IgD-negative memory B cell (primary cell): ENCODE measurements at regions not wholly inside any gene's neighbourhood (a gene's known extent, or its start where the extent isn't known, plus 50 kb on each side); places are given as distances from the start of the nearest gene placed in this dataset.
A peak's percentile ranks its signal among the peaks of the same experiment; 100 is the strongest.
"Not testable (repeated sequence)": the region's sequence is repeated elsewhere in the genome, so short reads cannot be mapped to it uniquely, and the experiment has no call there.

Experiments
- H3K27ac Mint-ChIP-seq, 3 donors: one replicate each; pipeline ENCODE4 v1.8.0; 2020 to 2022; ENCODE audit warnings: mild to moderate bottlenecking in 3 of 3, mixed read lengths in 3 of 3, moderate library complexity in 1 of 3
- H3K27me3 Mint-ChIP-seq: one replicate; pipeline ENCODE4 v1.8.0; 2021; ENCODE audit warnings: mixed read lengths
- H3K36me3 Mint-ChIP-seq: one replicate; pipeline ENCODE4 v1.8.0; 2020; ENCODE audit warnings: mild to moderate bottlenecking, mixed read lengths
- H3K4me1 Mint-ChIP-seq, 3 donors: one replicate each; pipeline ENCODE4 v1.8.0; 2020 to 2022; ENCODE audit warnings: mixed read lengths in 3 of 3, mild to moderate bottlenecking in 1 of 3
- H3K4me3 Mint-ChIP-seq, 4 donors: one replicate each; pipeline ENCODE4 v1.8.0; 2020 to 2022; ENCODE audit warnings: mild to moderate bottlenecking in 4 of 4, mixed read lengths in 4 of 4, moderate library complexity in 3 of 4
- H3K9me3 Mint-ChIP-seq, 3 donors: one replicate each; pipeline ENCODE4 v1.8.0; 2020 to 2021; ENCODE audit warnings: mixed read lengths in 3 of 3, mild to moderate bottlenecking in 1 of 3

- H3K27me3 Mint-ChIP-seq = no peaks in the 10 kb centered on the region
- peak overlapping the region in 1 of 4 donors; percentile 28 for H3K4me3 Mint-ChIP-seq
- H3K4me1 Mint-ChIP-seq = no peaks in the 10 kb centered on the region
- H3K9me3 Mint-ChIP-seq = no peaks in the 10 kb centered on the region
- no peaks in the 10 kb centered on the region for H3K36me3 Mint-ChIP-seq
- H3K27ac Mint-ChIP-seq = peak overlapping the region in 1 of 3 donors; percentile 71
These were observed 357.0 kb downstream of the TMEM121 start for GRCh38 chr14:105883066-105884005.

- H3K36me3 Mint-ChIP-seq, H3K27ac Mint-ChIP-seq, H3K9me3 Mint-ChIP-seq, H3K27me3 Mint-ChIP-seq, H3K4me1 Mint-ChIP-seq: not testable (repeated sequence)
- H3K4me3 Mint-ChIP-seq = peak overlapping the region in 3 of 4 donors; percentile 50 to 82 (median 72)
These were observed 357.9 kb downstream of the TMEM121 start for GRCh38 chr14:105884192-105884807.

- Mint-ChIP-seq H3K4me3 (peak overlapping the region; percentile 72 to 86 (median 78)), H3K36me3 (no peaks in the 10 kb centered on the region), H3K27me3 (no peaks in the 10 kb centered on the region), H3K9me3 (no peaks in the 10 kb centered on the region), H3K4me1 (no peaks in the 10 kb centered on the region), H3K27ac (no peak overlapping the region)
These were observed 358.5 kb downstream of the TMEM121 start for GRCh38 chr14:105884808-105885281.

DNA sequence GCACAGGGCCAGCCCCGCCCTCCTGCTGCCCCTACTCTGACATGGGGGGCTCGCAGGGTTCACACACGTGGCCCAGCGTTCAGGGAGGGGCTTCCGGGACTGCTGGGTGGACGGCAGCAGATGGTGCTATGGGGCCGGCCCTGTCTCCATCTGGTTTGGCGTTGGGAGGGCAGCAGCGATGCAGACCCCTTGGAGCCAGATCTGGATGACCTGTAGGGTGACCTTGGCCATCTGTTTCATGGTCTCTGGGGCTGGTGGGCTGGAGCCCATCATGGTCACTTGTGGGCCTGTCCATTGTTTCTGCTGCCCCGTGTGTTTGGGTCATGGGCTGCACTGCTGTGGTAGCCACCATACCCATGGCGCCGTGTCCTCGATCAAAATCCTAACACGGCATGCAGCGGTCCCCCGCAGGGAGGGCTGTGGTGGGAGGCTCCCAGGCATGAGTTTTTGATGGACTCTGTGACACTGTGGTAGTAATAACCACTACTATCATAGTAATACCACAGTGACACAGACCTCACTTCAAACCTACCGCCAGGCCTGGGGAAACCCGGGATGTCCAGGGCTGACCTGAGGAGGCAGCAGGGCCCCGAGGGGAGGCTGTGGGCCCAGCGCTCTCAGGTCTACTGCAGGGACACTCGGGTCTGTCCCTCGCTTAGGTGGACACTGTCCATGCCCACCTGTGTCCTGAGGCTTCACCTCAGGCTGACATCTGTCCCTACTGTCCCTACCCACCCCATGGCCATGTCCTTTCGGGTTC lies 359.4 kb downstream of the TMEM121 start:
- Mint-ChIP-seq H3K36me3 (no peaks in the 10 kb centered on the region), H3K9me3 (no peaks in the 10 kb centered on the region), H3K27ac (no peak overlapping the region), H3K4me3 (peak overlapping the region; percentile 20 to 72 (median 58)), H3K4me1 (no peaks in the 10 kb centered on the region), H3K27me3 (no peaks in the 10 kb centered on the region)

GRCh38 chr14:105886791-105887191 lies 360.4 kb downstream of the TMEM121 start:
- not testable (repeated sequence) for H3K9me3 Mint-ChIP-seq, H3K4me1 Mint-ChIP-seq, H3K27me3 Mint-ChIP-seq, H3K36me3 Mint-ChIP-seq
- peak overlapping the region in 2 of 4 donors; percentile 71 to 92 for H3K4me3 Mint-ChIP-seq
- H3K27ac Mint-ChIP-seq = peak overlapping the region in 1 of 3 donors; percentile 80

GRCh38 chr14:105887692-105888091 lies 361.3 kb downstream of the TMEM121 start:
- Mint-ChIP-seq H3K9me3 (no peaks in the 10 kb centered on the region), H3K27me3 (no peaks in the 10 kb centered on the region), H3K4me1 (no peaks in the 10 kb centered on the region), H3K27ac (peak overlapping the region in 1 of 3 donors; percentile 80), H3K36me3 (no peaks in the 10 kb centered on the region), H3K4me3 (peak overlapping the region in 3 of 4 donors; percentile 71 to 92 (median 86))

DNA sequence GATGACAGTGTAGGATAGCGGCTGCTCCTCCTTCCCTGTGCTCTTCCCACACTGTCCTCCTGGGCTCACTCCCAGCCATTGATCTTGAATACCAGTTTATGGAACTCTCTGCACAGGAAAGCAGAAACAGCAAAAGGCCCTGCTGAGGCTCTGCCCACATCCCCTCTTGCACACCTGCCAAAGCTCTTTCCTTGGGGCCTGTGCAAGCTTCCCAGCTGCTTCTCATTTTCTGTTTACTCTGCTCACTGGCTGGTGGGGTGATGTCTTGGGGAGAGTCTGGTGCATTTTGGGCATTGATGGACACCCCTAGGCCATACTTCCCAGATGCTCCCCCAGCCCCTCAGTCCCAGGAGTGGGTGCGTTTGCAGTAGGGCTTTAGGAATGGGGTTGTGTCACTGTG lies 361.8 kb downstream of the TMEM121 start:
- H3K9me3 Mint-ChIP-seq = no peaks in the 10 kb centered on the region
- peak overlapping the region in 3 of 4 donors; percentile 62 to 92 (median 86) for H3K4me3 Mint-ChIP-seq
- no peaks in the 10 kb centered on the region for H3K27me3 Mint-ChIP-seq
- peak overlapping the region in 1 of 3 donors; percentile 80 for H3K27ac Mint-ChIP-seq
- H3K4me1 Mint-ChIP-seq = no peaks in the 10 kb centered on the region
- H3K36me3 Mint-ChIP-seq = no peaks in the 10 kb centered on the region

- Mint-ChIP-seq H3K36me3 (no peaks in the 10 kb centered on the region), H3K27ac (peak overlapping the region in 1 of 3 donors; percentile 63), H3K27me3 (no peaks in the 10 kb centered on the region), H3K4me3 (peak overlapping the region in 3 of 4 donors; percentile 70 to 92 (median 78)), H3K9me3 (no peaks in the 10 kb centered on the region), H3K4me1 (no peaks in the 10 kb centered on the region)
These were observed 362.6 kb downstream of the TMEM121 start for GRCh38 chr14:105888784-105889665.

GRCh38 chr14:105889666-105890473 lies 363.5 kb downstream of the TMEM121 start:
- Mint-ChIP-seq H3K27ac (no peak overlapping the region), H3K27me3 (no peaks in the 10 kb centered on the region), H3K4me1 (no peaks in the 10 kb centered on the region), H3K9me3 (no peaks in the 10 kb centered on the region), H3K4me3 (peak overlapping the region; percentile 65 to 92 (median 74)), H3K36me3 (no peaks in the 10 kb centered on the region)

- Mint-ChIP-seq H3K9me3 (no peaks in the 10 kb centered on the region), H3K36me3 (no peaks in the 10 kb centered on the region), H3K27ac (no peak overlapping the region), H3K4me3 (peak overlapping the region; percentile 29 to 82 (median 60)), H3K27me3 (no peaks in the 10 kb centered on the region), H3K4me1 (no peaks in the 10 kb centered on the region)
These were observed 364.3 kb downstream of the TMEM121 start for GRCh38 chr14:105890474-105891220.

DNA sequence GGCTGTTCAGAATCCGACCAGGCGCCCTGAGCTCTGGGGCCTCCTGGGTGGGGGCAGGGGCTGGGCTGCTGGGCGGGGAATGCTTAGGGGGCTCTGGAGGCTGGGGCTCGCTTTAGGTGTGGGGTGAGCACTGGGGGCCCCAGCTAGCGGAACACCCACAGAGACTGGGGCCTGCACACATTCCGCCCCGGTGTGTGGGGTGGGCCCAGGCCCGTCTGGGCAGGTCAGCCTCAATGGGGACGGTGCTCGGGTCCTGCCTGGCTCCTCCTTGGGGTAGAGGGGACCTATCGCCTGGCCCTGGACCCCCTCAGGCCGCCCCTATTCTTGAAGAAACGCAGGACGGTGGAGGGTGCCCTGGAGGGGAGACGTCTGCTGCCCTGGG lies 364.8 kb downstream of the TMEM121 start:
- Mint-ChIP-seq H3K27ac (no peak overlapping the region), H3K4me3 (peak overlapping the region in 3 of 4 donors; percentile 29 to 70 (median 57))

DNA sequence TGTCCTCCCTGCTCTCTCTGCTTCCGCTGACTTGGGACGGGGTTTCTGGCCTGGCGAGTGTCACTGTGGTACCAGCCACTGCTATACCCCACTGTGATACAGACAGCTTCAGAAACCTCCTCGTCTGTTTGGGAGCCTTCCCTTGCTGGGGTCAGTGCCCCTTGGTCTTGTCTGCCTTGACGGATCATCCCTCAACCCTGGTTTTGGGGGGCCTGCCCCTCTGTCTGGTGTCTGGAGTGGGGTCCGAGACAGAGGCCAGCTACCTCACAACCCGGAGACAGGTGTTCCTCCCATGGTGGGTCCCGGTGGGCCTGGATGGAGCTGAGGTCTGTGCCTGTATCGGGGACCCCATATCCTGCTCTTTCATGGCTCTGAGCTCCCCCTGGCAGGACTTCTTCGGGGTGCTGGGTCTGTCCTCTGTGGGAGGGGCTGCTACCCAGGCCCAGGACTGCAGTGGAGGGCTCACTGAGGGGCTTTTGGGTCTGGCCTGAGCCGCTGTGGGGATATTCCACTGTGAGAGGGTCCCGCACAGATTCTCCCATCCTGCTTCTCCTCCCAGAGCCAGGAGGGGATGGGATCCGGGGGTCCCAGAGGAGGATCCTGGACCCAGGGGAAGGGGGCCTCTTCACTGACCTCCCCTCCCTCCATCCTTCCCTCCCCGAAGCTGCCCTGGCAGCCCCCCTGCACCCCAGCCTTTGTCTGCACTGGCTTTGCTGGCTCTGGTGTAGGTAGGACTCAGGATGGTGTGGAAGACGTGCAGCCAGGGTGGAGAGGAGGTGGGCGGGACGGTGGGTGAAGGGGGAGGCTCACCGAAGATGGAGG lies 365.5 kb downstream of the TMEM121 start:
- Mint-ChIP-seq H3K27ac (no peak overlapping the region), H3K4me3 (peak overlapping the region; percentile 17 to 82 (median 64)), H3K9me3 (no peaks in the 10 kb centered on the region), H3K4me1 (peaks cover 0 to 2% (median 0%) of the 10 kb centered on the region in 3 donors), H3K27me3 (no peaks in the 10 kb centered on the region), H3K36me3 (no peaks in the 10 kb centered on the region)

More for the DNA sequence above, 364.8 kb downstream of the TMEM121 start:
- Mint-ChIP-seq H3K27me3 (no peaks in the 10 kb centered on the region), H3K9me3 (no peaks in the 10 kb centered on the region), H3K4me1 (no peaks in the 10 kb centered on the region), H3K36me3 (no peaks in the 10 kb centered on the region)
